OCI-LY7 (cell line): ENCODE measurements at regions not wholly inside any gene's neighbourhood (a gene's known extent, or its start where the extent isn't known, plus 50 kb on each side); places are given as distances from the start of the nearest gene placed in this dataset.

Source experiments
- EZH2phosphoT487 ChIP-seq: fragments of 200-600 bp; sonication (generic); IDR thresholded peaks from 2 replicates; pipeline ENCODE4 v1.6.1; 2018; ENCODE audit warnings: low read depth, borderline replicate concordance, mild to moderate bottlenecking, mixed run types, antibody characterized with exemption, low read length, moderate library complexity, mixed read lengths
- TF ChIP-seq, protein P1 (sequence below): fragments of 200-600 bp; sonication (generic); conservative IDR thresholded peaks from 2 replicates; pipeline ENCODE4 v1.5.1; 2014; ENCODE audit warnings: mild to moderate bottlenecking, antibody characterized with exemption, low read length, moderate library complexity, mixed read lengths

DNA sequence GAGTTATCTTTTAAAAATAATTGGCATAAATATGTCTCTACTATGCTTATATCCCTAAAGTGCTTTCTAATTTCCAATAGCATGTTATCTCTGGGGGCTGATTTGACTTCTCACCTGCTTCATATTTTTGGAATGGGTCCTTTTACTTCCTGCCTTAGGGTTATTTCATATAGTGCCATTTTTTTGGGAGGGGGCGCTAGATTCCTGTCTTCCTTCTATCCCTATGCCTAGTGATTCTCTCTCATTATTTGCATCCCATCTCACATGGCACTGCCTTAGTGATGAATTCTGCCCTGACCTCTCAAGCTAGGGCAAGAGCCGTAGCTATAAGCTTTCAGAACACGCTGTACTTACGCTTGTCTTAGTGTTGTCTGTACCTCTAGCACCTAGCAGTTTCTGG, 150.3 kb upstream of the SLITRK3 start:
- TF ChIP-seq, protein P1, sequence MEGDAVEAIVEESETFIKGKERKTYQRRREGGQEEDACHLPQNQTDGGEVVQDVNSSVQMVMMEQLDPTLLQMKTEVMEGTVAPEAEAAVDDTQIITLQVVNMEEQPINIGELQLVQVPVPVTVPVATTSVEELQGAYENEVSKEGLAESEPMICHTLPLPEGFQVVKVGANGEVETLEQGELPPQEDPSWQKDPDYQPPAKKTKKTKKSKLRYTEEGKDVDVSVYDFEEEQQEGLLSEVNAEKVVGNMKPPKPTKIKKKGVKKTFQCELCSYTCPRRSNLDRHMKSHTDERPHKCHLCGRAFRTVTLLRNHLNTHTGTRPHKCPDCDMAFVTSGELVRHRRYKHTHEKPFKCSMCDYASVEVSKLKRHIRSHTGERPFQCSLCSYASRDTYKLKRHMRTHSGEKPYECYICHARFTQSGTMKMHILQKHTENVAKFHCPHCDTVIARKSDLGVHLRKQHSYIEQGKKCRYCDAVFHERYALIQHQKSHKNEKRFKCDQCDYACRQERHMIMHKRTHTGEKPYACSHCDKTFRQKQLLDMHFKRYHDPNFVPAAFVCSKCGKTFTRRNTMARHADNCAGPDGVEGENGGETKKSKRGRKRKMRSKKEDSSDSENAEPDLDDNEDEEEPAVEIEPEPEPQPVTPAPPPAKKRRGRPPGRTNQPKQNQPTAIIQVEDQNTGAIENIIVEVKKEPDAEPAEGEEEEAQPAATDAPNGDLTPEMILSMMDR, result no peak
- no peak for TF ChIP-seq EZH2phosphoT487
